GM13976 (cell line): ENCODE measurements at regions not wholly inside any gene's neighbourhood (a gene's known extent, or its start where the extent isn't known, plus 50 kb on each side); places are given as distances from the start of the nearest gene placed in this dataset.

Experiments
- DNase-seq: peaks from one replicate; pipeline ENCODE4 v3.0.0; 2012; ENCODE audit warnings: low spot score
- in situ Hi-C: fragments of 300-500 bp; cut with MboI; formaldehyde crosslinking; loops from one replicate; pipeline ENCODE4 v1.12.0; 2022; ENCODE audit warnings: low sequenced_read_pairs, mixed read lengths, inconsistent platforms; ENCODE audit not compliant: unreplicated experiment
- TF ChIP-seq, protein P1 (sequence below): IDR thresholded peaks from 2 replicates; pipeline ENCODE4 v1.5.1; 2012; ENCODE audit warnings: borderline replicate concordance, mild to moderate bottlenecking; ENCODE audit not compliant: insufficient read depth; ENCODE audit errors: extremely low read depth, missing control alignments, control extremely low read depth

DNA sequence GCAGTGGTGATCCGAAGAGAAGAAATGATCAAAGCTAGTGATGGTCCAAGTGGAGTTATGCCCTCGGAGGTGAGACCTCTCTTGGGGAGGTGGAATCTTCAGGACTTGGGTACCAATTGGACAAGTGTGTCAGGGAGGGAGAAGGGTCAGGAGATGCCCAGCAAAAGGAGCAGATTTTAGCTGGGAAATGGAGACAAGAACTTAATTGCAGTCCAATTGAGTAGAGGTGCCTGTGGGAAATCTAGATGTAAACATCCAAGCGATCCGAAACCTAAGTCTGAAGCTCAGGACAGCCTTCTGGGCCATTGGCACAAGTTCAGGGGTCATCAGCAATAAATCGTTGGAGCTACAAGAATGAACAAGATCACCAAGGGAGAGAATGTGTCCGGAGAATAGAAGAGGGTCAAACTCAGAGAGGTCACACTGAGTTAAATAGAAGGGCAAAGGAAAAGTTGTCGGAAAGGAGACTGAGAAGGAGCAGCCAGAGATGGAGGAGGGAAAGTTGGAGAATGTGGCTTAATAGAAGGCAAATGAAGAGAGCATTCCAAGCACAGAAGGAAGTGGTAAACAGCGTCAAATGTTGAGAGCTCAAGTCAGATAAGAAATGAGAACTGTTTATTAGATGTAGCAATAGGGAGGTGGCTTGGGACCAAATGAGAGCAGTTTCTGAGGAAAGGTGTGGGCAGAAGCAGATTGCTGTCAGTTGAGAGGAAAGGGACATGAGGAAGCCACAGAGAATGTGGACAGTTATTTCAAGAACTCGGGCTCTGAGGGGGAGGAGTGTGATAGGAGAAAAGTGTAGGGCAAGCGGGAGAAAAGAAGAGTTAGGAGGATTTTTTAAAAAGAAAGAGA, 64.2 kb upstream of the FNDC3B start:
- in situ Hi-C loops = no loop called here
- TF ChIP-seq, protein P1, sequence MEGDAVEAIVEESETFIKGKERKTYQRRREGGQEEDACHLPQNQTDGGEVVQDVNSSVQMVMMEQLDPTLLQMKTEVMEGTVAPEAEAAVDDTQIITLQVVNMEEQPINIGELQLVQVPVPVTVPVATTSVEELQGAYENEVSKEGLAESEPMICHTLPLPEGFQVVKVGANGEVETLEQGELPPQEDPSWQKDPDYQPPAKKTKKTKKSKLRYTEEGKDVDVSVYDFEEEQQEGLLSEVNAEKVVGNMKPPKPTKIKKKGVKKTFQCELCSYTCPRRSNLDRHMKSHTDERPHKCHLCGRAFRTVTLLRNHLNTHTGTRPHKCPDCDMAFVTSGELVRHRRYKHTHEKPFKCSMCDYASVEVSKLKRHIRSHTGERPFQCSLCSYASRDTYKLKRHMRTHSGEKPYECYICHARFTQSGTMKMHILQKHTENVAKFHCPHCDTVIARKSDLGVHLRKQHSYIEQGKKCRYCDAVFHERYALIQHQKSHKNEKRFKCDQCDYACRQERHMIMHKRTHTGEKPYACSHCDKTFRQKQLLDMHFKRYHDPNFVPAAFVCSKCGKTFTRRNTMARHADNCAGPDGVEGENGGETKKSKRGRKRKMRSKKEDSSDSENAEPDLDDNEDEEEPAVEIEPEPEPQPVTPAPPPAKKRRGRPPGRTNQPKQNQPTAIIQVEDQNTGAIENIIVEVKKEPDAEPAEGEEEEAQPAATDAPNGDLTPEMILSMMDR = no peak
- DNase-seq = no peak

DNA sequence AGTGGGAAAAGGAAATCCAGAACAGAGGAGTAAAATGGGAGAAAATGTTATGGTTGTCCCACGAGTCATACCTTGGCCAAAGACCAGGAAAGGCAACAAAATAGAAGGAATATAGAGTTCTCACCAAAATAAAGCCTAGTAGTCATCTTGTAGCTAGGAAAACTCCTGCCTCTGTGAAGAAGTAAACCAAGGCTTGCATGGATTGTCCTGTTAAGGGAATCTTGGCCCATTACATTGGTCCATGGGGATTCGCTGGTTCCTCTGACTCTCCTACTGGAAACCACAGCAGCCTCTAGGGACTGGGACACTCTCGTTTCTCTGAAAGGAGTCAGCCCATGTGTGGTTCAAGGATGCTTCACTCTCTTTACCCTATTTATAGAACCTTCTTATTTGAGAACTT, 62.9 kb upstream of the FNDC3B start:
- in situ Hi-C loops = no loop called here
- no peak for DNase-seq
- TF ChIP-seq, protein P1 = no peak

DNA sequence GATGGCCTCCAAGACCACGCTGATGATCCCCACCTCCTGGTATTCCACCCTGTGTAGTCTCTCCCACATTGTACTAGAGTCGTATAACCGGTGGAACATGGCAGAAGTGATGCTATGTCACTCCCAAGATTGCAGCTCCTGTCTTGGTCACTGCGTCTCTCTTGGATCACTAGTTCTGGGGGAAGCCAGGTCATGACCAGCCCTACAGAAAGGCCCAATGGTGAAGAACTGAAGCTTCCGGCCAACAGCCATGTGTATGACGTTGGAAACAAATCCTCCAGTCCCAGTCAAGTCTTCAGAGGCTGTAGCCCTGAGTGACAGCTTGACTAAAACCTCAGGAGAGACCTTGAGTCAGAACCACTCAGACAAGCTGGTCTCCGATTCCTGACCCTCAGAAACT, 61.9 kb upstream of the FNDC3B start:
- no peak for DNase-seq
- in situ Hi-C loops = no loop called here
- TF ChIP-seq, protein P1 = peak; percentile 3

DNA sequence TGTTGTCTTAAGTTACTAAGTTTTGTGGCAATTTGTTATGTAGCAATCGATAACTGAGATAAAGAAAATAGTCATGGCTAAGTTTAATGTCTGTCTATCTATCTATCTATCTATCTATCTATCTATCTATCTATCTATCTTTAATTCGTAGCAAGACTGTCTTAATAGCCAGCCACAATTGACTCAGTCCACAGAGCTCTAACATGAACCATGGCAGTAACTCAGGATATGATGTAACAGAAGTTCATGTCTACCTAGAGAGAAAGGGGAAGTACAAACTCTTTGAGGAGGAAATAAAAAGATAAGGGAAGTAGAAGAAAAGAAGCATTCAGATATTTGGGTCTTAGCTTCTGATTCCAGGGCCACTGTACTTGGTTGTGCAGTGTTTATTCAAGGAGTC, 61.5 kb upstream of the FNDC3B start:
- in situ Hi-C loops = no loop called here
- TF ChIP-seq, protein P1 = no peak

DNA sequence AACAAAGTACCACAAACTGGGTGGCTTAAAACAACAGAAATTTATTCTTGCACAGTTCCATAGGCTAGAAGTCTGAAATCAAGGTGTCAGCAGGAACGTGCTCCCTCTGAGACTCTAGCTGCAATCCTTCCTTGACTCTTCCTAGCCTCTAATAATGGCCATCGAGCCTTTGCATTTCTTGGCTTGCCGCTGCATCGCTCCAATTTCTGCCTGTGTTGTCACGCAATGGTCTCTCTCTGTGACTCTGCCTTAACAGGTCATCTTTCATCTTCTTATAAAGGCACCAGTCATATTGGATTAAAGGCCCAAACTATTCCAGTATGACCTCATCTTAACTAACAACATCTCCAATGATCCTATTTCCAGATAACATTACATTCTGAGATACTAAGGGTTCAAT, 61.0 kb upstream of the FNDC3B start:
- in situ Hi-C loops = no loop called here
- no peak for DNase-seq
- TF ChIP-seq, protein P1 = no peak

More for the DNA sequence above, 61.5 kb upstream of the FNDC3B start:
- no peak for DNase-seq

DNA sequence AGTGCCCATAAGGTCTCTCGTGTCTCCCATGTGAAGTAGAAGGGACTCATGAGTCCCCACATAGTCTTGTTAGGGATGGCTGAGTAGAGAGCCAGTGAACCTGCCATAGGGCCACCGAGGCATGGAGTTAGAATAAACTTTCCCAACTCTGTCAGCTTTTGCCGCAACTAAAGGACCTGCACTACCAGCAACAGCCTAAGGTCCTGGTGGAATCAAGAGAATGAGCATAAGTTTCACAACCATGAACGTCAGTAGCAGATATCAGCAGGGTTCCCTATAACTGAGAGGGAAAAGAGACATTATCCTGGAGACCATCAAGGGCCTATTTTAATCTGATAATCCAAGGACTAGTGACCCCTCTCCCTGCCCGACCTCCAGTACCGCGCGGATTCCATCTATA, 60.3 kb upstream of the FNDC3B start:
- no peak for DNase-seq
- in situ Hi-C loops = no loop called here
- TF ChIP-seq, protein P1 = no peak
